SK-N-SH (cell line): ENCODE measurements at regions not wholly inside any gene's neighbourhood (a gene's known extent, or its start where the extent isn't known, plus 50 kb on each side); places are given as distances from the start of the nearest gene placed in this dataset.

Experiments used
- CTCF ChIA-PET: fragments of 300-600, 350-600 bp; formaldehyde crosslinking; extraction: SDS; loops from one replicate; lab custom pipeline; 2021; lab: Yijun Ruan, JAX
- POLR2A ChIA-PET: fragments of 350-600 bp; sonication (Branson Sonifier 250); formaldehyde crosslinking; extraction: SDS; loops from one replicate; lab custom pipeline; 2020; ENCODE audit warnings: antibody characterized with exemption, inconsistent platforms; lab: Yijun Ruan, JAX
- DNase-seq: peaks from one replicate; pipeline ENCODE4 v3.0.0; 2012
- H2AFZ ChIP-seq: fragments of 200-600 bp; sonication (generic); 2 replicates; pipeline ENCODE4 v1.8.1; 2016; ENCODE audit warnings: antibody characterized with exemption, mild to moderate bottlenecking, low read depth
- H3F3A ChIP-seq: fragments of 200-600 bp; sonication (generic); replicated peaks from 2 replicates; pipeline ENCODE3; 2016; ENCODE audit warnings: antibody characterized with exemption, mild to moderate bottlenecking; ENCODE audit not compliant: insufficient read depth
- H3K27ac ChIP-seq, 2 experiments: fragments of 200-500 bp in 1 of 2; fragments of 200-600 bp in 1 of 2; sonication (Bioruptor generic) in 1 of 2; sonication (generic), shearing (Covaris generic) in 1 of 2; 2 replicates each; pipeline versions ENCODE4 v1.5.1 to v1.6.1; 2014 to 2016; ENCODE audit warnings: low read depth in 2 of 2, inconsistent platforms in 1 of 2, low read length in 1 of 2, mild to moderate bottlenecking in 1 of 2, mixed read lengths in 1 of 2
- H3K27me3 ChIP-seq: fragments of 200-600 bp; sonication (generic), shearing (Covaris generic); 2 replicates; pipeline ENCODE4 v1.6.1; 2016; ENCODE audit warnings: mixed run types; ENCODE audit not compliant: insufficient read depth
- H3K36me3 ChIP-seq, 2 experiments: fragments of 200-500 bp in 1 of 2; fragments of 200-600 bp in 1 of 2; sonication (Bioruptor generic) in 1 of 2; sonication (generic) in 1 of 2; replicated peaks in 1 of 2; 2 replicates each; pipeline versions ENCODE3 to v1.5.1; 2014 to 2016; ENCODE audit warnings: low read length in 1 of 2, mild to moderate bottlenecking in 1 of 2; ENCODE audit not compliant: insufficient read depth in 2 of 2, control insufficient read depth in 1 of 2
- H3K4me1 ChIP-seq, 2 experiments: fragments of 200-500 bp in 1 of 2; fragments of 200-600 bp in 1 of 2; sonication (Bioruptor generic) in 1 of 2; sonication (generic), shearing (Covaris generic) in 1 of 2; 2 replicates each; pipeline versions ENCODE4 v1.5.1 to v1.6.1; 2014 to 2016; ENCODE audit warnings: low read depth in 1 of 2, low read length in 1 of 2, mixed run types in 1 of 2; ENCODE audit not compliant: insufficient read depth in 2 of 2, control insufficient read depth in 1 of 2
- H3K4me2 ChIP-seq: fragments of 200-600 bp; sonication (generic), shearing (Covaris generic); 2 replicates; pipeline ENCODE4 v1.6.1; 2017; ENCODE audit warnings: mixed run types
- H3K4me3 ChIP-seq, 2 experiments: fragments of 200-500 bp in 1 of 2; fragments of 200-600 bp in 1 of 2; sonication (Bioruptor generic) in 1 of 2; sonication (generic), shearing (Covaris generic) in 1 of 2; 2 replicates each; pipeline versions ENCODE4 v1.5.1 to v1.8.1; 2014 to 2016; ENCODE audit warnings: low read depth in 2 of 2, inconsistent platforms in 1 of 2, low read length in 1 of 2, mild to moderate bottlenecking in 1 of 2, mixed read lengths in 1 of 2, moderate library complexity in 1 of 2
- H3K79me2 ChIP-seq: fragments of 200-600 bp; sonication (generic); 2 replicates; pipeline ENCODE4 v1.8.1; 2017; ENCODE audit warnings: mild to moderate bottlenecking; ENCODE audit not compliant: insufficient read depth
- H3K9ac ChIP-seq: fragments of 200-600 bp; sonication (generic); 2 replicates; pipeline ENCODE4 v1.6.1; 2017; ENCODE audit warnings: mixed run types
- H3K9me2 ChIP-seq: fragments of 200-600 bp; sonication (generic); 2 replicates; pipeline ENCODE4 v1.6.1; 2017; ENCODE audit warnings: mixed run types
- H3K9me3 ChIP-seq: fragments of 200-600 bp; sonication (generic); 2 replicates; pipeline ENCODE4 v1.6.1; 2017; ENCODE audit warnings: mixed run types, mild to moderate bottlenecking, moderate library complexity
- H4K20me1 ChIP-seq: fragments of 200-600 bp; sonication (generic); 2 replicates; pipeline ENCODE4 v1.6.1; 2017; ENCODE audit warnings: mild to moderate bottlenecking, mixed run types; ENCODE audit not compliant: insufficient read depth
- CTCF ChIP-seq: fragments of 200-600 bp; sonication (generic); IDR thresholded peaks from 2 replicates; pipeline ENCODE4 v1.6.1; 2017; ENCODE audit warnings: antibody characterized with exemption, mild to moderate bottlenecking, moderate library complexity
- EZH2phosphoT487 ChIP-seq: fragments of 200-600 bp; sonication (generic); IDR thresholded peaks from 2 replicates; pipeline ENCODE4 v1.6.1; 2017; ENCODE audit warnings: low read depth, mixed run types, mild to moderate bottlenecking, antibody characterized with exemption, moderate library complexity, borderline replicate concordance
- FOSL2 ChIP-seq: IDR thresholded peaks from 2 replicates; pipeline ENCODE4 v1.4.0; 2012; ENCODE audit warnings: low read depth, mild to moderate bottlenecking, moderate library complexity, borderline replicate concordance
- FOXJ3 ChIP-seq: sonication (generic); formaldehyde crosslinking; IDR thresholded peaks from 2 replicates; pipeline ENCODE4 v1.5.1; 2020; ENCODE audit warnings: mild to moderate bottlenecking, missing genetic modification reagents
- IRF3 ChIP-seq: fragments of 150-350 bp; IDR thresholded peaks from 2 replicates; pipeline ENCODE4 v1.6.1; 2016; ENCODE audit warnings: mild to moderate bottlenecking, low read depth, low read length
- JUND ChIP-seq: IDR thresholded peaks from 2 replicates; pipeline ENCODE4 v1.4.0; 2012
- MEF2A ChIP-seq: IDR thresholded peaks from 2 replicates; pipeline ENCODE4 v1.4.0; 2012; ENCODE audit warnings: low read depth, borderline replicate concordance
- NRF1 ChIP-seq: IDR thresholded peaks from 2 replicates; pipeline ENCODE4 v1.6.1; 2012; ENCODE audit warnings: low read depth, mild to moderate bottlenecking, low read length
- RAD21 ChIP-seq: IDR thresholded peaks from 2 replicates; pipeline ENCODE4 v1.6.1; 2012; ENCODE audit warnings: mild to moderate bottlenecking, low read length
- SIN3A ChIP-seq: IDR thresholded peaks from 2 replicates; pipeline ENCODE4 v1.6.1; 2012; ENCODE audit warnings: low read depth, mild to moderate bottlenecking, low read length, moderate library complexity, borderline replicate concordance
- SMC3 ChIP-seq: IDR thresholded peaks from 2 replicates; pipeline ENCODE4 v1.6.1; 2012; ENCODE audit warnings: low read depth, low read length, improper control_type of control experiment
- TCF12 ChIP-seq: IDR thresholded peaks from 2 replicates; pipeline ENCODE4 v1.4.0; 2012
- TEAD4 ChIP-seq: IDR thresholded peaks from 2 replicates; pipeline ENCODE4 v1.4.0; 2012; ENCODE audit warnings: mild to moderate bottlenecking, borderline replicate concordance; ENCODE audit not compliant: insufficient read depth
- USF2 ChIP-seq: fragments of 150-350 bp; IDR thresholded peaks from 2 replicates; pipeline ENCODE4 v1.6.1; 2017; ENCODE audit warnings: antibody characterized with exemption, low read length, low read depth, borderline replicate concordance
- YY1 ChIP-seq: IDR thresholded peaks from 2 replicates; pipeline ENCODE4 v1.4.0; 2012; ENCODE audit warnings: low read depth, mild to moderate bottlenecking
- WGBS: methylation state at CpG from one replicate; pipeline ENCODE4 v1.1.6; 2017; ENCODE audit warnings: low lambda C conversion rate; 5-methylcytosine and 5-hydroxymethylcytosine counted together
- TF ChIP-seq, protein P1 (sequence below): IDR thresholded peaks from 2 replicates; pipeline ENCODE4 v1.4.0; 2012; ENCODE audit warnings: low read depth, borderline replicate concordance
- TF ChIP-seq, protein P2 (sequence below): IDR thresholded peaks from 2 replicates; pipeline ENCODE4 v1.4.0; 2012; ENCODE audit warnings: low read depth, borderline replicate concordance

- no peak overlapping the region for H3K4me3 ChIP-seq
- no peak overlapping the region for H3K9ac ChIP-seq
- POLR2A ChIA-PET, result no interaction called here
- no peaks in the 10 kb centered on the region for H3K27me3 ChIP-seq
- H3K4me1 ChIP-seq, result no peaks in the 10 kb centered on the region
- no peak overlapping the region for H2AFZ ChIP-seq
- H3K27ac ChIP-seq, result no peak overlapping the region
- H3K9me2 ChIP-seq, result no peaks in the 10 kb centered on the region
- 3% methylated on average over 1 of the region's 1 CpG for WGBS
- TF ChIP-seq, protein P1, sequence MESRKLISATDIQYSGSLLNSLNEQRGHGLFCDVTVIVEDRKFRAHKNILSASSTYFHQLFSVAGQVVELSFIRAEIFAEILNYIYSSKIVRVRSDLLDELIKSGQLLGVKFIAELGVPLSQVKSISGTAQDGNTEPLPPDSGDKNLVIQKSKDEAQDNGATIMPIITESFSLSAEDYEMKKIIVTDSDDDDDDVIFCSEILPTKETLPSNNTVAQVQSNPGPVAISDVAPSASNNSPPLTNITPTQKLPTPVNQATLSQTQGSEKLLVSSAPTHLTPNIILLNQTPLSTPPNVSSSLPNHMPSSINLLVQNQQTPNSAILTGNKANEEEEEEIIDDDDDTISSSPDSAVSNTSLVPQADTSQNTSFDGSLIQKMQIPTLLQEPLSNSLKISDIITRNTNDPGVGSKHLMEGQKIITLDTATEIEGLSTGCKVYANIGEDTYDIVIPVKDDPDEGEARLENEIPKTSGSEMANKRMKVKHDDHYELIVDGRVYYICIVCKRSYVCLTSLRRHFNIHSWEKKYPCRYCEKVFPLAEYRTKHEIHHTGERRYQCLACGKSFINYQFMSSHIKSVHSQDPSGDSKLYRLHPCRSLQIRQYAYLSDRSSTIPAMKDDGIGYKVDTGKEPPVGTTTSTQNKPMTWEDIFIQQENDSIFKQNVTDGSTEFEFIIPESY, result no peak
- TF ChIP-seq TEAD4 (no peak), NRF1 (no peak), SIN3A (no peak), IRF3 (no peak), YY1 (no peak), USF2 (no peak), JUND (no peak), FOSL2 (no peak)
- TF ChIP-seq, protein P2, sequence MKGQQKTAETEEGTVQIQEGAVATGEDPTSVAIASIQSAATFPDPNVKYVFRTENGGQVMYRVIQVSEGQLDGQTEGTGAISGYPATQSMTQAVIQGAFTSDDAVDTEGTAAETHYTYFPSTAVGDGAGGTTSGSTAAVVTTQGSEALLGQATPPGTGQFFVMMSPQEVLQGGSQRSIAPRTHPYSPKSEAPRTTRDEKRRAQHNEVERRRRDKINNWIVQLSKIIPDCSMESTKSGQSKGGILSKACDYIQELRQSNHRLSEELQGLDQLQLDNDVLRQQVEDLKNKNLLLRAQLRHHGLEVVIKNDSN, result no peak
- no peaks in the 10 kb centered on the region for H3K79me2 ChIP-seq
- H3K9me3 ChIP-seq, result no peaks in the 10 kb centered on the region
- no peak for DNase-seq
- CTCF ChIA-PET, result no interaction called here
- no peaks in the 10 kb centered on the region for H3K36me3 ChIP-seq
- H3F3A ChIP-seq, result no peaks in the 10 kb centered on the region
- H3K4me2 ChIP-seq, result no peak overlapping the region
- H4K20me1 ChIP-seq, result no peaks in the 10 kb centered on the region
These were observed 127.0 kb upstream of the ZDHHC15 start for GRCh38 chrX:75649829-75650228.

GRCh38 chrX:75648803-75649588 is 126.2 kb upstream of the ZDHHC15 start:
- H3K9ac ChIP-seq, result no peak overlapping the region
- no peaks in the 10 kb centered on the region for H3K9me3 ChIP-seq
- H3K79me2 ChIP-seq, result no peaks in the 10 kb centered on the region
- H3K4me3 ChIP-seq, result no peak overlapping the region
- no peaks in the 10 kb centered on the region for H3F3A ChIP-seq
- no peak for DNase-seq
- POLR2A ChIA-PET, result no interaction called here
- no peaks in the 10 kb centered on the region for H4K20me1 ChIP-seq
- WGBS, result 15% methylated on average over 14 of the region's 16 CpGs
- no peak overlapping the region for H2AFZ ChIP-seq
- no peak overlapping the region for H3K4me2 ChIP-seq
- no peaks in the 10 kb centered on the region for H3K36me3 ChIP-seq
- H3K27ac ChIP-seq, result no peak overlapping the region
- no peaks in the 10 kb centered on the region for H3K27me3 ChIP-seq
- no peaks in the 10 kb centered on the region for H3K4me1 ChIP-seq
- CTCF ChIA-PET, result no interaction called here
- H3K9me2 ChIP-seq, result no peaks in the 10 kb centered on the region
- no peak for TF ChIP-seq TCF12
- no peak for TF ChIP-seq SIN3A
- TF ChIP-seq FOXJ3 (CRISPR knock-in tag), result no peak
- TF ChIP-seq EZH2phosphoT487, result no peak
- TF ChIP-seq RAD21, result no peak
- no peak for TF ChIP-seq SMC3
- no peak for TF ChIP-seq MEF2A
- TF ChIP-seq CTCF, result no peak
